Kidney glomerular epithelial cell (primary cell): ENCODE measurements at regions not wholly inside any gene's neighbourhood (a gene's known extent, or its start where the extent isn't known, plus 50 kb on each side); places are given as distances from the start of the nearest gene placed in this dataset.
A peak's percentile ranks its signal among the peaks of the same experiment; 100 is the strongest.

Source experiments
- DNase-seq: peaks from one replicate; lab custom pipeline; 2025; lab: John Stamatoyannopoulos, UW

- no peak for DNase-seq
Observed at GRCh38 chrX:10747975-10748374, 127.6 kb upstream of the MID1 start.

- DNase-seq, result no peak
Observed at GRCh38 chrX:10749113-10749512, 128.7 kb upstream of the MID1 start.

GRCh38 chrX:10750581-10750980, 130.2 kb upstream of the MID1 start:
- no peak for DNase-seq

GRCh38 chrX:10753116-10753515, 132.7 kb upstream of the MID1 start:
- no peak for DNase-seq

GRCh38 chrX:10754445-10754844, 134.1 kb upstream of the MID1 start:
- DNase-seq, result no peak

- peak; percentile 39 for DNase-seq
Observed at GRCh38 chrX:10755439-10756334, 135.3 kb upstream of the MID1 start.

GRCh38 chrX:10756441-10756840, 136.1 kb upstream of the MID1 start:
- DNase-seq, result peak; percentile 76

- no peak for DNase-seq
Observed at GRCh38 chrX:10759141-10759799, 138.9 kb upstream of the MID1 start.

- no peak for DNase-seq
Observed at GRCh38 chrX:10761447-10761846, 141.1 kb upstream of the MID1 start.

GRCh38 chrX:10769195-10769594, 148.8 kb upstream of the MID1 start:
- DNase-seq, result peak; percentile 15

GRCh38 chrX:10769696-10770619, 149.6 kb upstream of the MID1 start:
- DNase-seq, result peak; percentile 30

- DNase-seq, result no peak
Observed at GRCh38 chrX:10773318-10773717, 152.9 kb upstream of the MID1 start.

- no peak for DNase-seq
Observed at GRCh38 chrX:10781847-10782530, 161.6 kb upstream of the MID1 start.

- DNase-seq, result no peak
Observed at GRCh38 chrX:10783451-10783995, 163.1 kb upstream of the MID1 start.

GRCh38 chrX:10787264-10787663, 166.9 kb upstream of the MID1 start:
- DNase-seq, result no peak

GRCh38 chrX:10794203-10794630, 173.8 kb upstream of the MID1 start:
- DNase-seq, result no peak

- no peak for DNase-seq
Observed at GRCh38 chrX:10795721-10796120, 175.3 kb upstream of the MID1 start.

GRCh38 chrX:10797466-10797865, 177.1 kb upstream of the MID1 start:
- DNase-seq, result no peak

GRCh38 chrX:10798041-10798440, 177.7 kb upstream of the MID1 start:
- DNase-seq, result no peak

GRCh38 chrX:10800796-10801195, 180.4 kb upstream of the MID1 start:
- DNase-seq, result no peak

- no peak for DNase-seq
Observed at GRCh38 chrX:10811111-10811510, 190.7 kb upstream of the MID1 start.
